ENCODE measurements at regions not wholly inside any gene's neighbourhood (a gene's known extent, or its start where the extent isn't known, plus 50 kb on each side); places are given as distances from the start of the nearest gene placed in this dataset.
"Not testable (repeated sequence)": the region's sequence is repeated elsewhere in the genome, so short reads cannot be mapped to it uniquely, and the experiment has no call there.

DNA sequence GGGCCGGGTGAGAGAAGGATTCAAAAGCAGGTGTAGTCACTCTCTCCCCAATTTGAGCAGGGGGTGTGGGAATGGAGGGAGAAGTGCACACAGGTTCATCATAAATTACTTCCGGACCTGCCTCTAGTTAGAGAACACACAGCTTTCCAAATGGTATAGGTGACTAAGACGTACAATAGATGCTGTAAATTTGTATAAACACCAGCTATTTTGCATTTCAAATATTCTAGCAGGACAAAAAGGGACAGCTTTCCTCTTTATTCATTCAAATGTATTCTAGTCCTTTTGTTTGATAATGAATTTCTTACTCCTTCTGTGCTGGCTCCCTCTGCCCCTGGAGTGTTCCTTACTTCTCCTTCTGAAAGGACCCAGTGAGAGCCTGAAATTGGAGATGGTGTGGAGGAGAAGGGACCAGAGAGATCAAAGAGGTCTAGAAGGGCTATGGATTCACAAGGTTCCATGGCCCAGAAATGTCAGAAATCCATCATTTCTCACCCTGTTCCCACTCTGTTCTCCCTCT lies 53.2 kb upstream of the SH3BP4 start:
- Histone ChIP-seq H3K4me1 (ENCODE audit: control insufficient read depth in 1 of 2, low read depth in 2 of 2) (no peaks in the 10 kb centered on the region), H3K9me3 (no peaks in the 10 kb centered on the region), H3K4me3 (no peak overlapping the region), H3K36me3 (no peaks in the 10 kb centered on the region), H3K27me3 (replicated peaks; ENCODE audit: insufficient read depth) (no peaks in the 10 kb centered on the region), H3K27ac (no peak overlapping the region)
- TF ChIP-seq, protein P1, sequence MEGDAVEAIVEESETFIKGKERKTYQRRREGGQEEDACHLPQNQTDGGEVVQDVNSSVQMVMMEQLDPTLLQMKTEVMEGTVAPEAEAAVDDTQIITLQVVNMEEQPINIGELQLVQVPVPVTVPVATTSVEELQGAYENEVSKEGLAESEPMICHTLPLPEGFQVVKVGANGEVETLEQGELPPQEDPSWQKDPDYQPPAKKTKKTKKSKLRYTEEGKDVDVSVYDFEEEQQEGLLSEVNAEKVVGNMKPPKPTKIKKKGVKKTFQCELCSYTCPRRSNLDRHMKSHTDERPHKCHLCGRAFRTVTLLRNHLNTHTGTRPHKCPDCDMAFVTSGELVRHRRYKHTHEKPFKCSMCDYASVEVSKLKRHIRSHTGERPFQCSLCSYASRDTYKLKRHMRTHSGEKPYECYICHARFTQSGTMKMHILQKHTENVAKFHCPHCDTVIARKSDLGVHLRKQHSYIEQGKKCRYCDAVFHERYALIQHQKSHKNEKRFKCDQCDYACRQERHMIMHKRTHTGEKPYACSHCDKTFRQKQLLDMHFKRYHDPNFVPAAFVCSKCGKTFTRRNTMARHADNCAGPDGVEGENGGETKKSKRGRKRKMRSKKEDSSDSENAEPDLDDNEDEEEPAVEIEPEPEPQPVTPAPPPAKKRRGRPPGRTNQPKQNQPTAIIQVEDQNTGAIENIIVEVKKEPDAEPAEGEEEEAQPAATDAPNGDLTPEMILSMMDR (IDR thresholded peaks at IDR 0.05), result no peak
- DNase-seq (ENCODE audit: low spot score) (no peak), ATAC-seq (ENCODE audit: insufficient number of reproducible peaks, low FRiP score, low read depth) (no peak)

DNA sequence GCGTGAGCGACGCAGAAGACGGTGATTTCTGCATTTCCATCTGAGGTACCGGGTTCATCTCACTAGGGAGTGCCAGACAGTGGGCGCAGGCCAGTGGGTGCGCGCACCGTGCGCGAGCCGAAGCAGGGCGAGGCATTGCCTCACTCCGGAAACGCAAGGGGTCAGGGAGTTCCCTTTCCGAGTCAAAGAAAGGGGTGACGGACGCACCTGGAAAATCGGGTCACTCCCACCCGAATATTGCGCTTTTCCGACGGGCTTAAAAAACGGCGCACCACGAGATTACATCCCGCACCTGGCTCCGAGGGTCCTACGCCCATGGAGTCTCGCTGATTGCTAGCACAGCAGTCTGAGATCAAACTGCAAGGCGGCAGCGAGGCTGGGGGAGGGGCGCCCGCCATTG lies 63.4 kb upstream of the SH3BP4 start:
- H3K36me3 ChIP-seq; DNase-seq (ENCODE audit: low spot score); H3K4me3 ChIP-seq; H3K27ac ChIP-seq; H3K4me1 ChIP-seq (ENCODE audit: control insufficient read depth in 1 of 2, low read depth in 2 of 2); H3K9me3 ChIP-seq; ATAC-seq (ENCODE audit: insufficient number of reproducible peaks, low FRiP score, low read depth); H3K27me3 ChIP-seq (replicated peaks; ENCODE audit: insufficient read depth): not testable (repeated sequence)

DNA sequence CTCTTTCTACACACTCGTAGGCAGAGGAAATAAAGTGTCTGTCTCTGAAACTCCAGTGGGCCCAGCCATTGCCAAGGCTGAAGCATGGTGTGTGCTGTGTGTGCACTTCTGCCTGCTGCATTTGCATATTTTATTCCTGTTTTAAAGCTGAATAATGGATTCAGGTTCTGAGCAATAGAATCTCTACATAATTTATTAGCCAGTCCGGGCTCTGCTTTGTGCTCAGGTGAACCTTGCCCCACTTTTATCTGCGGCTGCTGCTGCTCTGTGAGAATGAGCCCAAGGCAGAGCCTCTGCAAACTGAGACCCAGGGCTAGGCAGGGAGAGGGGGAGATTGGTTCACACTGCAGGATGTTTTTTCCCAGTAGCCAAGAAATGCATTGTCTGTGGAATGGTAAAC lies 64.6 kb upstream of the SH3BP4 start:
- DNase-seq (ENCODE audit: low spot score) (no peak), ATAC-seq (ENCODE audit: insufficient number of reproducible peaks, low FRiP score, low read depth) (no peak)
- Histone ChIP-seq H3K4me1 (ENCODE audit: control insufficient read depth in 1 of 2, low read depth in 2 of 2) (peaks cover 0 to 5% of the 10 kb centered on the region in 2 donors), H3K36me3 (no peaks in the 10 kb centered on the region), H3K4me3 (no peak overlapping the region), H3K27ac (no peak overlapping the region), H3K9me3 (no peaks in the 10 kb centered on the region), H3K27me3 (replicated peaks; ENCODE audit: insufficient read depth) (no peaks in the 10 kb centered on the region)
- TF ChIP-seq, protein P1 (IDR thresholded peaks at IDR 0.05), result no peak

DNA sequence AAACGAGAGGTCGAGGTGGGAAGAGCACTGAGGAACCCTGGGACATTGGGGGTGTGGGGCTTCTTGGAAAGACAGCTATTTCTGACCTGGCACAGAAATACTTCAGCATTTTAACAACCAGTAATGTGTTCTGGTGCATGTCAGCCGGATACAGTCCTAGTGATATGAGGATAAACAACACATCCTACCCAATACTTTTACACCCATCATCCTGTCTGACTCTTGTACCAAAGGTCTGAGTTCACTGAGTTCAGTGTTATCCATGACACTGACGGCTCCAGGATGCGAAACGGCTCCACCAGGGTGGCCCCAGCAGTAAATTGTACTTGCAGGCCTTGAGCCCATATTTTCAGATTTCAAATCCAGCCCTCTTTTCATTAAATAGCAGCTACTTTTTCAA lies 65.9 kb upstream of the SH3BP4 start:
- Histone ChIP-seq H3K4me3 (no peak overlapping the region), H3K9me3 (no peaks in the 10 kb centered on the region), H3K36me3 (no peaks in the 10 kb centered on the region), H3K4me1 (ENCODE audit: control insufficient read depth in 1 of 2, low read depth in 2 of 2) (peaks cover 3 to 18% of the 10 kb centered on the region in 2 donors), H3K27me3 (replicated peaks; ENCODE audit: insufficient read depth) (no peaks in the 10 kb centered on the region), H3K27ac (no peak overlapping the region)
- DNase-seq (ENCODE audit: low spot score), result no peak
- TF ChIP-seq, protein P1 (IDR thresholded peaks at IDR 0.05), result no peak
- ATAC-seq (ENCODE audit: insufficient number of reproducible peaks, low FRiP score, low read depth), result no peak

DNA sequence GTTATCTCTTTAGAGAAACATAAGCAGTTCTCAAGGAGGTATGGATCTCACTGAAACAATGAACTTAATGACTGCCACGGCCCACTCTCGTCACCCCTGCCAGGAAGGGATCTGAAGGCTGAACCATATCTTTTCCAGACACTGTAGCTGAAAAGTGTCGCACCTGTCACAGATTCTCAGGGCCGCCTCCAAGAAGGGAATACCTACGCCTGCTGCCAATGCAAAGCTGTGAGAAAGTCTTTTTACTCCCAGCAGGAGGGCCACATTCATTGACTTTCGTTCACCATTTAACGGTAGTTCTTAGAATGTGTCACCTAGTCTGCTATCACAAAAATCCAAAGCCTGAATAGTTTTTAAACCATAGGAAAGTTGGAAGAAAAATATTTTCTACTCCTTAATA lies 66.7 kb upstream of the SH3BP4 start:
- Histone ChIP-seq H3K9me3 (no peaks in the 10 kb centered on the region), H3K27ac (no peak overlapping the region), H3K27me3 (replicated peaks; ENCODE audit: insufficient read depth) (no peaks in the 10 kb centered on the region), H3K4me3 (no peak overlapping the region), H3K36me3 (no peaks in the 10 kb centered on the region), H3K4me1 (ENCODE audit: control insufficient read depth in 1 of 2, low read depth in 2 of 2) (peaks cover 6 to 24% of the 10 kb centered on the region in 2 donors)
- TF ChIP-seq, protein P1 (IDR thresholded peaks at IDR 0.05), result no peak
- DNase-seq (ENCODE audit: low spot score) (no peak), ATAC-seq (ENCODE audit: insufficient number of reproducible peaks, low FRiP score, low read depth) (no peak)

DNA sequence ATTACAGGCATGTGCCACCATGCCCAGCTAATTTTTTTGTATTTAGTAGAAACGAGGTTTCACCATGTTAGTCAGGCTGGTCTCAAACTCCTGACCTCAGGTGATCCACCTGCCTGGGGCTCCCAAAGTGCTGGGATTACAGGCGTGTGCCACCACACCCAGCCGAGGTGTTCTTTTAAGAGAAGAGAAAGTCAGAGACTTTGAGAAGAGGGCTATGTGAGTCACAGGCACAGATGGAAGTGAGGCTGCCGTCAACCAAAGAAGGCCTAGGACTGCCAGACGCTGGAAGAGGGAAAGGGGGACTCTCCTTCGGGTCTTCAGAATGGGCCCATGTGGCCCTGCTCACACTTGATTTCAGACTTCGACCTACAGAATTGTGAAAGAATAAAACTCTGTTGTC lies 67.2 kb upstream of the SH3BP4 start:
- Histone ChIP-seq H3K4me3 (no peak overlapping the region), H3K36me3 (no peaks in the 10 kb centered on the region), H3K4me1 (ENCODE audit: control insufficient read depth in 1 of 2, low read depth in 2 of 2) (peaks cover 6 to 24% of the 10 kb centered on the region in 2 donors), H3K27ac (no peak overlapping the region), H3K9me3 (no peaks in the 10 kb centered on the region), H3K27me3 (replicated peaks; ENCODE audit: insufficient read depth) (no peaks in the 10 kb centered on the region)
- TF ChIP-seq, protein P1 (IDR thresholded peaks at IDR 0.05), result no peak
- no peak for ATAC-seq (ENCODE audit: insufficient number of reproducible peaks, low FRiP score, low read depth)
- no peak for DNase-seq (ENCODE audit: low spot score)
